Esophagus squamous epithelium (tissue), 5 donors: ENCODE measurements at regions not wholly inside any gene's neighbourhood (a gene's known extent, or its start where the extent isn't known, plus 50 kb on each side); places are given as distances from the start of the nearest gene placed in this dataset.

Experiments used
- DNase-seq: peaks from one replicate; lab custom pipeline; 2025; lab: John Stamatoyannopoulos, UW
- H3K27ac ChIP-seq, 4 donors: fragments of 200-600 bp; sonication (generic); one replicate each; pipeline ENCODE4 v1.5.1; 2016 to 2019; ENCODE audit warnings: mild to moderate bottlenecking in 1 of 4
- H3K27me3 ChIP-seq, 4 donors: fragments of 200-600 bp; sonication (generic); 1 replicate in 3 of 4; 2 replicates in 1 of 4; pipeline versions ENCODE4 v1.5.1 to v1.6.0; 2017 to 2021; ENCODE audit warnings: antibody characterized with exemption in 1 of 4
- H3K36me3 ChIP-seq, 3 donors: fragments of 200-600 bp; sonication (generic); one replicate each; pipeline ENCODE4 v1.5.1; 2016 to 2019
- H3K4me1 ChIP-seq, 3 donors: fragments of 200-600 bp; sonication (generic); one replicate each; pipeline ENCODE4 v1.5.1; 2017 to 2019
- H3K4me3 ChIP-seq, 4 donors: fragments of 200-600 bp; sonication (generic); 1 replicate in 3 of 4; 2 replicates in 1 of 4; pipeline ENCODE4 v1.5.1; 2016 to 2019; ENCODE audit warnings: mild to moderate bottlenecking in 2 of 4, moderate library complexity in 1 of 4
- H3K9me3 ChIP-seq, 3 donors: fragments of 200-600 bp; sonication (generic); one replicate each; pipeline ENCODE4 v1.5.1; 2016 to 2019
- CTCF ChIP-seq, 6 experiments: fragments of 450-650 bp in 4 of 6; fragments of 200-600 bp in 2 of 6; sonication (generic) in 2 of 6; IDR thresholded peaks; one replicate each; pipeline ENCODE4 v1.5.1; 2016 to 2019; ENCODE audit warnings: antibody characterized with exemption in 6 of 6, mild to moderate bottlenecking in 4 of 6, moderate library complexity in 4 of 6
- POLR2A ChIP-seq, 4 donors: fragments of 450-650 bp; IDR thresholded peaks; one replicate each; pipeline ENCODE4 v1.6.1; 2017; ENCODE audit warnings: antibody characterized with exemption in 4 of 4, mild to moderate bottlenecking in 4 of 4, moderate library complexity in 3 of 4
- WGBS, 2 donors: methylation state at CpG; one replicate each; pipeline ENCODE4 v1.1.5; 2018; 5-methylcytosine and 5-hydroxymethylcytosine counted together
- intact Hi-C: fragments of 100-400 bp; cut with DNase I; formaldehyde crosslinking; loops from one replicate; pipeline ENCODE4 v1.15.0; 2022
- donor health status: DM: yes; HTN: yes; CAD: no.

GRCh38 chr21:15421441-15421881 is 308.3 kb upstream of the USP25 start:
- 40 to 51% methylated on average over 5 of the region's 5 CpGs for WGBS, 2 donors
- H3K9me3 ChIP-seq = no peaks in the 10 kb centered on the region
- no peaks in the 10 kb centered on the region for H3K36me3 ChIP-seq
- DNase-seq = no peak
- H3K4me3 ChIP-seq = no peak overlapping the region
- H3K4me1 ChIP-seq = peaks cover 10 to 20% (median 10%) of the 10 kb centered on the region in 3 donors
- intact Hi-C loops = no loop called here
- no peak for TF ChIP-seq CTCF (IDR thresholded peaks at IDR 0.05)
- no peaks in the 10 kb centered on the region for H3K27me3 ChIP-seq
- H3K27ac ChIP-seq = peak overlapping the region in 1 of 4 donors; percentile 35

DNA sequence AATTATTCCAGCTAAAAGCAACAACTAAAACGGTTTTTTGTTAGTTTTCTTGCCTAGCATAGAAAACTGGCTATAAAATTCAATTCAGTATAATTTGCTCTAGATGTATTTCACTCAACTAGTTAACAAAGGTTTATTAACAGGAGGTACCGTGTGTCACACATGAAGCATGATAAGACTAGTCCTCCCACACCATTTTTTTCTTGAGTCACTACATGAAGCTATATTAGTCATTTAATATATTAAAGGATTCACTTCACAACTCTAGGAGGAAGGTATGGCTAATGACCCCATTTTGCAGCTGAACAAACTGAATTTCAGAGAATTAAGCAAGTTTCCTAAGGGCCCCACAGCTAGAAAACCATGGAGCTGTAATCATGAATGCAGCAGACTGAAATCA is 307.8 kb upstream of the USP25 start:
- DNase-seq = no peak
- Histone ChIP-seq H3K27ac (peak overlapping the region in 1 of 4 donors; percentile 35), H3K36me3 (no peaks in the 10 kb centered on the region), H3K27me3 (no peaks in the 10 kb centered on the region), H3K4me3 (no peak overlapping the region), H3K4me1 (peaks cover 10 to 20% (median 10%) of the 10 kb centered on the region in 3 donors), H3K9me3 (no peaks in the 10 kb centered on the region)
- WGBS, 2 donors = 35 to 37% methylated on average over 2 of the region's 2 CpGs
- intact Hi-C loops = no loop called here
- TF ChIP-seq CTCF (IDR thresholded peaks at IDR 0.05) (no peak), POLR2A (IDR thresholded peaks at IDR 0.05) (no peak)

- Histone ChIP-seq H3K27me3 (no peaks in the 10 kb centered on the region), H3K36me3 (no peaks in the 10 kb centered on the region), H3K4me3 (no peak overlapping the region), H3K9me3 (no peaks in the 10 kb centered on the region), H3K4me1 (peaks cover 10 to 20% (median 10%) of the 10 kb centered on the region in 3 donors), H3K27ac (no peak overlapping the region)
- 42 to 45% methylated on average over 3 of the region's 3 CpGs for WGBS, 2 donors
- intact Hi-C loops = no loop called here
- no peak for DNase-seq
- TF ChIP-seq CTCF (IDR thresholded peaks at IDR 0.05) = no peak
- no peak for TF ChIP-seq POLR2A (IDR thresholded peaks at IDR 0.05)
Observed at GRCh38 chr21:15422783-15423182, 307.0 kb upstream of the USP25 start.

- peaks cover 10 to 20% (median 10%) of the 10 kb centered on the region in 3 donors for H3K4me1 ChIP-seq
- DNase-seq = no peak
- WGBS, 2 donors = 55 to 78% methylated on average over 4 of the region's 4 CpGs
- no peak overlapping the region for H3K27ac ChIP-seq
- intact Hi-C loops = no loop called here
- no peak for TF ChIP-seq CTCF (IDR thresholded peaks at IDR 0.05)
- TF ChIP-seq POLR2A (IDR thresholded peaks at IDR 0.05) = no peak
- no peaks in the 10 kb centered on the region for H3K27me3 ChIP-seq
- H3K36me3 ChIP-seq = no peaks in the 10 kb centered on the region
- H3K4me3 ChIP-seq = no peak overlapping the region
- no peaks in the 10 kb centered on the region for H3K9me3 ChIP-seq
Observed at GRCh38 chr21:15423676-15424445, 305.9 kb upstream of the USP25 start.

GRCh38 chr21:15425049-15425448 is 304.7 kb upstream of the USP25 start:
- peaks cover 10 to 21% (median 10%) of the 10 kb centered on the region in 3 donors for H3K4me1 ChIP-seq
- H3K27ac ChIP-seq = no peak overlapping the region
- H3K9me3 ChIP-seq = no peaks in the 10 kb centered on the region
- intact Hi-C loops = no loop called here
- 88 to 89% methylated on average over 3 of the region's 3 CpGs for WGBS, 2 donors
- H3K36me3 ChIP-seq = no peaks in the 10 kb centered on the region
- TF ChIP-seq POLR2A (IDR thresholded peaks at IDR 0.05) (no peak), CTCF (IDR thresholded peaks at IDR 0.05) (no peak)
- H3K4me3 ChIP-seq = no peak overlapping the region
- DNase-seq = no peak
- H3K27me3 ChIP-seq = no peaks in the 10 kb centered on the region
